ENCODE measurements at regions not wholly inside any gene's neighbourhood (a gene's known extent, or its start where the extent isn't known, plus 50 kb on each side); places are given as distances from the start of the nearest gene placed in this dataset.
A peak's percentile ranks its signal among the peaks of the same experiment; 100 is the strongest.

DNA sequence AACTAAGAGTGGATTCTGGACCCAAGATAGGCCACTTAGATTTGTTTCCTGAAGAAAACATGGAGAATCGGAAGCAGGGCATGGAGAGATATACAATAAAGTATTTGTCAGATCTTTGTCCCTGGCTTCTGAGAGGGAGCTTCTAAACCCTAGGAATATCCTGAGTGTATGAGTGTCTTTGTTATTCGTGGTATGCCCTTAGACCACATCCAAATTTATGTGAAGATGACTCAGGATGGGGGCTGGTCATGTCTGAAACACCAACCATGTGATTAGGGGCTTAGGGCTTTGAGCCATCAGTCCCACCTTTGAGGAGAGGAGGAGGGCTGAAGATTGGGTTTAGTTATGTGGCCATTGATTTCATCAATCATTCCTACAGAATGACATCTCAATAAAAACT lies 69.7 kb upstream of the PLPP4 start:
- Histone ChIP-seq H3K27ac (ENCODE audit: extremely low read depth, low read depth, low read length) (no peak overlapping the region), H3K9me1 (ENCODE audit: control insufficient read depth, insufficient read depth, low read length) (no peaks in the 10 kb centered on the region), H2AFZ (ENCODE audit: low read depth, low read length) (no peak overlapping the region), H3K4me3 (no peak overlapping the region), H3K27me3 (ENCODE audit: control insufficient read depth in 2 of 2, insufficient read depth in 2 of 2, low read length in 2 of 2) (no peaks in the 10 kb centered on the region), H3K36me3 (ENCODE audit: control insufficient read depth, insufficient read depth, low read length) (no peaks in the 10 kb centered on the region), H4K20me1 (replicated peaks; ENCODE audit: control insufficient read depth, insufficient read depth, low read length) (no peaks in the 10 kb centered on the region), H3K4me2 (ENCODE audit: insufficient read depth, low read length) (no peak overlapping the region), H3K9ac (ENCODE audit: insufficient read depth in 1 of 2, low read depth in 2 of 2, low read length in 2 of 2) (no peak overlapping the region), H3K79me2 (ENCODE audit: control insufficient read depth, insufficient read depth, low read length) (no peaks in the 10 kb centered on the region), H3K4me1 (replicated peaks in 1 of 2; ENCODE audit: control insufficient read depth in 2 of 2, insufficient read depth in 2 of 2, low read length in 2 of 2) (no peaks in the 10 kb centered on the region), H3K9me3 (replicated peaks; ENCODE audit: control insufficient read depth, insufficient read depth, low read depth, low read length) (no peaks in the 10 kb centered on the region)
- CTCF ChIA-PET (ENCODE audit: low intra/inter-chr PET ratio): no interaction called here
- no TSS peak for BruUV-seq (replicated peaks)
- FAIRE-seq (no peak), ATAC-seq (no peak), DNase-seq (ENCODE audit: extremely low read depth in 1 of 4, low spot score in 3 of 4) (no peak)
- TF ChIP-seq SIN3B (IDR thresholded peaks at IDR 0.05; ENCODE audit: low read depth) (no peak), GATAD2A (IDR thresholded peaks at IDR 0.05) (no peak), PURB (CRISPR knock-in tag; IDR thresholded peaks at IDR 0.05; ENCODE audit: low read depth) (no peak), PTTG1 (tag; IDR thresholded peaks at IDR 0.05; ENCODE audit: low read depth) (no peak), HCFC1 (IDR thresholded peaks at IDR 0.05; ENCODE audit: low read depth, low read length) (no peak)
- intact Hi-C loops (cut with micrococcal nuclease): no loop called here
- in situ Hi-C loops (cut with MboI): no loop called here
- POLR2A ChIA-PET: no interaction called here
- 0% methylated on average over 2 of the region's 2 CpGs for WGBS (ENCODE audit: insufficient coverage, low coverage, missing lambda C conversion rate)

DNA sequence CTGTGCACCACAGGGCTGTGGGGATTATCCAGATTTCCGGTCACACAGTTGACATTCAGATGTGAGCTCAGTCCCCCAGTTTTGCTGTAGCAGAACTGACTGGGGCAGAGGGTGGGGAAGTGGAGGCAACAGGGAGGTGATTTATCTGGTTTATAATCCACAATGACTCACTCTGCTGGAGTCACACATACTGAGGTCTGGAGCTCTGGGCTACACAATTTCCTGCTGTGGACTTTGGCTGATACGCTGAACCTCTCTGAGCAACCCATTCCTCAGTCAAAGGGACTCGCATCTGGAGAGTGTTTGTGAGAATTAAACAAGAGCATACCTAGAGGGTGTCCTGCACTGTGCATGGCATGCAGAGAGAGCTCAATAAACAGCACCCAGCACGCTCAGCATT lies 64.8 kb upstream of the PLPP4 start:
- Histone ChIP-seq H3K4me1 (replicated peaks in 1 of 2; ENCODE audit: control insufficient read depth in 2 of 2, insufficient read depth in 2 of 2, low read length in 2 of 2) (no peaks in the 10 kb centered on the region), H4K20me1 (replicated peaks; ENCODE audit: control insufficient read depth, insufficient read depth, low read length) (no peaks in the 10 kb centered on the region), H3K27me3 (ENCODE audit: control insufficient read depth in 2 of 2, insufficient read depth in 2 of 2, low read length in 2 of 2) (no peaks in the 10 kb centered on the region), H3K36me3 (ENCODE audit: control insufficient read depth, insufficient read depth, low read length) (no peaks in the 10 kb centered on the region), H3K9ac (ENCODE audit: insufficient read depth in 1 of 2, low read depth in 2 of 2, low read length in 2 of 2) (no peak overlapping the region), H3K4me3 (no peak overlapping the region), H3K4me2 (ENCODE audit: insufficient read depth, low read length) (no peak overlapping the region), H3K27ac (ENCODE audit: extremely low read depth, low read depth, low read length) (no peak overlapping the region), H3K79me2 (ENCODE audit: control insufficient read depth, insufficient read depth, low read length) (no peaks in the 10 kb centered on the region), H3K9me1 (ENCODE audit: control insufficient read depth, insufficient read depth, low read length) (no peaks in the 10 kb centered on the region), H2AFZ (ENCODE audit: low read depth, low read length) (no peak overlapping the region), H3K9me3 (replicated peaks; ENCODE audit: control insufficient read depth, insufficient read depth, low read depth, low read length) (no peaks in the 10 kb centered on the region)
- in situ Hi-C loops (cut with MboI): no loop called here
- TF ChIP-seq RBM25 (IDR thresholded peaks at IDR 0.05; ENCODE audit: low read depth, low read length, severe bottlenecking) (peak; percentile 38), L3MBTL2 (IDR thresholded peaks at IDR 0.05) (no peak)
- 3% methylated on average over 3 of the region's 4 CpGs for WGBS (ENCODE audit: insufficient coverage, low coverage, missing lambda C conversion rate)
- ChIA-PET POLR2A (no interaction called here), CTCF (ENCODE audit: low intra/inter-chr PET ratio) (no interaction called here)
- DNase-seq (ENCODE audit: extremely low read depth in 1 of 4, low spot score in 3 of 4): no peak
- intact Hi-C loops (cut with micrococcal nuclease): no loop called here
- no TSS peak for BruUV-seq (replicated peaks)
- FAIRE-seq: no peak
- no peak for ATAC-seq
